Keratinocyte (primary cell): ENCODE measurements at regions not wholly inside any gene's neighbourhood (a gene's known extent, or its start where the extent isn't known, plus 50 kb on each side); places are given as distances from the start of the nearest gene placed in this dataset.

Experiments used
- DNase-seq: peaks from one replicate; pipeline ENCODE4 v3.0.0-alpha.2; 2011; ENCODE audit warnings: low read depth, missing footprints, low spot score
- FAIRE-seq: peaks from 2 replicates; lab custom pipeline; 2011; peaks lifted over from hg19 to GRCh38; lab: Jason Lieb, UNC
- H2AFZ ChIP-seq: 2 replicates; pipeline ENCODE4 v1.6.0; 2012; ENCODE audit warnings: low read length, control low read depth, inconsistent platforms; ENCODE audit not compliant: control insufficient read depth
- H3K27ac ChIP-seq: 2 replicates; pipeline ENCODE4 v1.5.1; 2011; ENCODE audit warnings: low read length; ENCODE audit not compliant: control insufficient read depth, insufficient read depth
- H3K27me3 ChIP-seq: 3 replicates; pipeline ENCODE4 v1.6.0; 2011; ENCODE audit warnings: low read length; ENCODE audit not compliant: control insufficient read depth, insufficient read depth; ENCODE audit errors: extremely low read depth
- H3K36me3 ChIP-seq, 2 experiments: 2 replicates in 1 of 2; 3 replicates in 1 of 2; pipeline ENCODE4 v1.5.1; 2011; ENCODE audit warnings: low read length in 2 of 2, mild to moderate bottlenecking in 1 of 2; ENCODE audit not compliant: control insufficient read depth in 2 of 2, insufficient read depth in 2 of 2; ENCODE audit errors: extremely low read depth in 1 of 2
- H3K4me1 ChIP-seq: 3 replicates; pipeline ENCODE4 v1.5.1; 2011; ENCODE audit warnings: low read length; ENCODE audit not compliant: control insufficient read depth, insufficient read depth; ENCODE audit errors: extremely low read depth
- H3K4me2 ChIP-seq: 3 replicates; pipeline ENCODE4 v1.6.0; 2011; ENCODE audit warnings: low read depth, low read length; ENCODE audit not compliant: control insufficient read depth, insufficient read depth; ENCODE audit errors: extremely low read depth
- H3K4me3 ChIP-seq, 3 experiments: fragments of 200-600 bp in 1 of 3; sonication (generic) in 1 of 3; 2 replicates in 2 of 3; 3 replicates in 1 of 3; pipeline ENCODE4 v1.5.1; 2011 to 2016; ENCODE audit warnings: low read length in 3 of 3, mild to moderate bottlenecking in 3 of 3, control low read depth in 2 of 3, inconsistent platforms in 1 of 3, low read depth in 1 of 3, mixed read lengths in 1 of 3, mixed run types in 1 of 3, moderate library complexity in 1 of 3; ENCODE audit not compliant: control insufficient read depth in 2 of 3, insufficient read depth in 2 of 3; ENCODE audit errors: extremely low read depth in 1 of 3
- H3K79me2 ChIP-seq: 2 replicates; pipeline ENCODE4 v1.6.0; 2012; ENCODE audit warnings: low read length; ENCODE audit not compliant: control insufficient read depth, insufficient read depth
- H3K9ac ChIP-seq: 3 replicates; pipeline ENCODE4 v1.6.0; 2011; ENCODE audit warnings: low read length; ENCODE audit not compliant: control insufficient read depth, insufficient read depth; ENCODE audit errors: extremely low read depth
- H3K9me1 ChIP-seq: 3 replicates; pipeline ENCODE4 v1.6.0; 2011; ENCODE audit warnings: low read length; ENCODE audit not compliant: control insufficient read depth, insufficient read depth; ENCODE audit errors: extremely low read depth
- H3K9me3 ChIP-seq: 2 replicates; pipeline ENCODE4 v1.5.1; 2012; ENCODE audit warnings: low read depth, low read length; ENCODE audit not compliant: control insufficient read depth
- H4K20me1 ChIP-seq: 3 replicates; pipeline ENCODE4 v1.6.0; 2011; ENCODE audit warnings: low read length; ENCODE audit not compliant: control insufficient read depth, insufficient read depth; ENCODE audit errors: extremely low read depth
- EZH2 ChIP-seq: IDR thresholded peaks from one replicate; pipeline ENCODE4 v1.6.1; 2012; ENCODE audit warnings: inconsistent platforms, mild to moderate bottlenecking, low read length, moderate library complexity
- dilution Hi-C: fragments of 300-500 bp; cut with MboI; formaldehyde crosslinking; loops from one replicate; pipeline ENCODE4 v1.7.0; 2020; ENCODE audit warnings: low sequenced_read_pairs; ENCODE audit not compliant: extremely low pct_ligation_motif_present
- TF ChIP-seq, protein P1 (sequence below), 3 experiments: IDR thresholded peaks in 1 of 3; conservative IDR thresholded peaks in 1 of 3; optimal IDR thresholded peaks in 1 of 3; 2 replicates in 2 of 3; 3 replicates in 1 of 3; pipeline versions ENCODE3 to v1.5.1; 2011; ENCODE audit warnings: low read length in 3 of 3, mild to moderate bottlenecking in 3 of 3, moderate library complexity in 2 of 3, control low read depth in 1 of 3, inconsistent platforms in 1 of 3; ENCODE audit not compliant: insufficient read depth in 2 of 3; ENCODE audit errors: extremely low read depth in 1 of 3

DNA sequence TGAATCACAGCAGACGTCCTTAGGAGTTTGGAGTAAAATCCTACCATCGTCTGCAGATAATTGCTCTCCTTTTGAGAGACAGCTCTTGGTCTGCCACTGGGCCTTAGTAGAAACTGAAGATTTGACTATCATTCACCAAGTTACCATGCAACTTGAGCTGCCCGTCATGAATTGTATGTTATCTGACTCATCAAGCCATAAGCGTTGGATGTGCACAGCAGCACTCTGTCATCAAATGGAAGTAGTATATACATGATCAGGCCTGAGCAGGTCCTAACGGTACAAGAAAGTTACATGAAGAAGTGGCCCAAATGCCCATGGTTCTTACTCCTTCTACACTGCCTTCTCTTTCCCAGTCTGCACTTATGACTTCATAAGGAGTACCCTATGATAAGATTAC lies 317.8 kb downstream of the GPATCH2 start:
- no peak overlapping the region for H3K9ac ChIP-seq
- no peak for FAIRE-seq
- H3K27ac ChIP-seq: no peak overlapping the region
- dilution Hi-C loops: no loop called here
- H2AFZ ChIP-seq: no peak overlapping the region
- TF ChIP-seq, protein P1, sequence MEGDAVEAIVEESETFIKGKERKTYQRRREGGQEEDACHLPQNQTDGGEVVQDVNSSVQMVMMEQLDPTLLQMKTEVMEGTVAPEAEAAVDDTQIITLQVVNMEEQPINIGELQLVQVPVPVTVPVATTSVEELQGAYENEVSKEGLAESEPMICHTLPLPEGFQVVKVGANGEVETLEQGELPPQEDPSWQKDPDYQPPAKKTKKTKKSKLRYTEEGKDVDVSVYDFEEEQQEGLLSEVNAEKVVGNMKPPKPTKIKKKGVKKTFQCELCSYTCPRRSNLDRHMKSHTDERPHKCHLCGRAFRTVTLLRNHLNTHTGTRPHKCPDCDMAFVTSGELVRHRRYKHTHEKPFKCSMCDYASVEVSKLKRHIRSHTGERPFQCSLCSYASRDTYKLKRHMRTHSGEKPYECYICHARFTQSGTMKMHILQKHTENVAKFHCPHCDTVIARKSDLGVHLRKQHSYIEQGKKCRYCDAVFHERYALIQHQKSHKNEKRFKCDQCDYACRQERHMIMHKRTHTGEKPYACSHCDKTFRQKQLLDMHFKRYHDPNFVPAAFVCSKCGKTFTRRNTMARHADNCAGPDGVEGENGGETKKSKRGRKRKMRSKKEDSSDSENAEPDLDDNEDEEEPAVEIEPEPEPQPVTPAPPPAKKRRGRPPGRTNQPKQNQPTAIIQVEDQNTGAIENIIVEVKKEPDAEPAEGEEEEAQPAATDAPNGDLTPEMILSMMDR (optimal IDR thresholded peaks at IDR 0.05 in 1 of 3, IDR thresholded peaks at IDR 0.05 in 1 of 3, conservative IDR thresholded peaks at IDR 0.05 in 1 of 3; ENCODE audit: extremely low read depth in 1 of 3, insufficient read depth in 2 of 3, low read length in 3 of 3): no peak
- TF ChIP-seq EZH2: no peak
- no peak for DNase-seq
- no peaks in the 10 kb centered on the region for H3K36me3 ChIP-seq
- H3K27me3 ChIP-seq: no peaks in the 10 kb centered on the region
- H4K20me1 ChIP-seq: no peaks in the 10 kb centered on the region
- H3K9me1 ChIP-seq: no peaks in the 10 kb centered on the region
- H3K9me3 ChIP-seq: no peaks in the 10 kb centered on the region
- no peak overlapping the region for H3K4me2 ChIP-seq
- no peak overlapping the region for H3K4me3 ChIP-seq
- no peaks in the 10 kb centered on the region for H3K79me2 ChIP-seq
- no peaks in the 10 kb centered on the region for H3K4me1 ChIP-seq

- FAIRE-seq: no peak
- dilution Hi-C loops: no loop called here
Observed at GRCh38 chr1:217311766-217312165, 319.1 kb downstream of the GPATCH2 start.

More at GRCh38 chr1:217311766-217312165, 319.1 kb downstream of the GPATCH2 start:
- Histone ChIP-seq H4K20me1 (no peaks in the 10 kb centered on the region), H2AFZ (no peak overlapping the region), H3K9me3 (no peaks in the 10 kb centered on the region), H3K4me1 (no peaks in the 10 kb centered on the region), H3K9ac (no peak overlapping the region), H3K4me2 (no peak overlapping the region), H3K27ac (no peak overlapping the region), H3K27me3 (no peaks in the 10 kb centered on the region), H3K4me3 (no peak overlapping the region), H3K9me1 (no peaks in the 10 kb centered on the region), H3K79me2 (no peaks in the 10 kb centered on the region), H3K36me3 (no peaks in the 10 kb centered on the region)
- TF ChIP-seq, protein P1 (optimal IDR thresholded peaks at IDR 0.05 in 1 of 3, IDR thresholded peaks at IDR 0.05 in 1 of 3, conservative IDR thresholded peaks at IDR 0.05 in 1 of 3; ENCODE audit: extremely low read depth in 1 of 3, insufficient read depth in 2 of 3, low read length in 3 of 3): peak; percentile 14 to 52 (median 15)
- TF ChIP-seq EZH2: no peak
- DNase-seq: no peak
